ENCODE measurements at regions not wholly inside any gene's neighbourhood (a gene's known extent, or its start where the extent isn't known, plus 50 kb on each side); places are given as distances from the start of the nearest gene placed in this dataset.

DNA sequence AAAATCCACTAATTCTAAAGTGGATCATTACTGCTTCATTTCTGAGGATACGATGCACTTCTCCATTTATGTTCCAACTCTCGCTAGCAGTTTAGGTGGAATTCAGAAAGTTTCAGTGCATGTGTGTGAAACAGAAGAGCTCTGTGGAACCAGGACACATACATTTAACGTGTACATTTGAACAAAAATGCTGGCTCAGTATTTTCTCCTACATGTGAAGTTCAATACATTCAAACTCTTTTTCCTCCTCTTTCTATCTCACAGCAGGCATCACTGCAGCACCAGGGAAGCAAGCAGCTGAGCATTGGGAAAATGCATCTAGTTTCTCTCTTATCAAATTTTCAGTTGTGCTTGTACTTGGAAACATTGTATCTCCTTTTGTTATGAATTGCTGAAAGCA lies 169.4 kb upstream of the CNTN1 start:
- no peaks in the 10 kb centered on the region for H3K4me1 ChIP-seq (replicated peaks; ENCODE audit: insufficient read depth)
- no peaks in the 10 kb centered on the region for H3K9me3 ChIP-seq (ENCODE audit: insufficient read depth, low read depth)
- ChIA-PET CTCF (no interaction called here), POLR2A (ENCODE audit: unreplicated experiment) (no interaction called here)
- no peak overlapping the region for H3K4me3 ChIP-seq
- no peaks in the 10 kb centered on the region for H3K27me3 ChIP-seq (ENCODE audit: insufficient read depth, low read depth)
- H3K27ac ChIP-seq, result no peak overlapping the region
- no peaks in the 10 kb centered on the region for H3K9me2 ChIP-seq (ENCODE audit: insufficient read depth)
- no peaks in the 10 kb centered on the region for H4K20me1 ChIP-seq (ENCODE audit: insufficient read depth)
- intact Hi-C loops (cut with micrococcal nuclease; ENCODE audit: unreplicated experiment), result no loop called here
- no peaks in the 10 kb centered on the region for H3K79me2 ChIP-seq (ENCODE audit: low read depth)
- no peaks in the 10 kb centered on the region for H3F3A ChIP-seq (ENCODE audit: insufficient read depth, low read depth)
- TF ChIP-seq, protein P1, sequence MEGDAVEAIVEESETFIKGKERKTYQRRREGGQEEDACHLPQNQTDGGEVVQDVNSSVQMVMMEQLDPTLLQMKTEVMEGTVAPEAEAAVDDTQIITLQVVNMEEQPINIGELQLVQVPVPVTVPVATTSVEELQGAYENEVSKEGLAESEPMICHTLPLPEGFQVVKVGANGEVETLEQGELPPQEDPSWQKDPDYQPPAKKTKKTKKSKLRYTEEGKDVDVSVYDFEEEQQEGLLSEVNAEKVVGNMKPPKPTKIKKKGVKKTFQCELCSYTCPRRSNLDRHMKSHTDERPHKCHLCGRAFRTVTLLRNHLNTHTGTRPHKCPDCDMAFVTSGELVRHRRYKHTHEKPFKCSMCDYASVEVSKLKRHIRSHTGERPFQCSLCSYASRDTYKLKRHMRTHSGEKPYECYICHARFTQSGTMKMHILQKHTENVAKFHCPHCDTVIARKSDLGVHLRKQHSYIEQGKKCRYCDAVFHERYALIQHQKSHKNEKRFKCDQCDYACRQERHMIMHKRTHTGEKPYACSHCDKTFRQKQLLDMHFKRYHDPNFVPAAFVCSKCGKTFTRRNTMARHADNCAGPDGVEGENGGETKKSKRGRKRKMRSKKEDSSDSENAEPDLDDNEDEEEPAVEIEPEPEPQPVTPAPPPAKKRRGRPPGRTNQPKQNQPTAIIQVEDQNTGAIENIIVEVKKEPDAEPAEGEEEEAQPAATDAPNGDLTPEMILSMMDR (conservative IDR thresholded peaks at IDR 0.05), result no peak
- TF ChIP-seq EZH2 (IDR thresholded peaks at IDR 0.05; ENCODE audit: low read depth), result no peak
- no peak overlapping the region for H2AFZ ChIP-seq
- DNase-seq, result no peak
- BruUV-seq (replicated peaks), result no TSS peak
- H3K4me2 ChIP-seq, result no peak overlapping the region
- no peaks in the 10 kb centered on the region for H3K36me3 ChIP-seq (ENCODE audit: low read depth)

DNA sequence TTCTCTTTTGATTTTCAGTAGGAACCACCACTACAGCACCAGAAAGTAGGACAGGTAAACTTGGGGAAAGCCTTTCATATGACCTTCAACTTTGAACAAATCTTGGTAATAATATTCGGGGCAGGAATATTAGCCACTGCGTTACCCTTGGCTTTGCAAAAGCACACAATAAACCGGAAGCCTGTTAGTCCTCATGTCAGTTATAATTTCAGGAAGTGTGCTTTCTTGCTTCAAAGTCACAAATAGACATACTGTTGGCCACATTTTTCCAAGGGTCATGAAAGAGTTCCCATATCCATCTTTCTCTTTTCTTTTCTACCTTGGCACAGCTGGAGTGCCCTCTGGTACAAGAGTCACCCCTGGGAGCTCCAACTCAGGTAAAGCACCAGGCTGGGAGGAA lies 167.2 kb upstream of the CNTN1 start:
- H3K9me2 ChIP-seq (ENCODE audit: insufficient read depth), result no peaks in the 10 kb centered on the region

DNA sequence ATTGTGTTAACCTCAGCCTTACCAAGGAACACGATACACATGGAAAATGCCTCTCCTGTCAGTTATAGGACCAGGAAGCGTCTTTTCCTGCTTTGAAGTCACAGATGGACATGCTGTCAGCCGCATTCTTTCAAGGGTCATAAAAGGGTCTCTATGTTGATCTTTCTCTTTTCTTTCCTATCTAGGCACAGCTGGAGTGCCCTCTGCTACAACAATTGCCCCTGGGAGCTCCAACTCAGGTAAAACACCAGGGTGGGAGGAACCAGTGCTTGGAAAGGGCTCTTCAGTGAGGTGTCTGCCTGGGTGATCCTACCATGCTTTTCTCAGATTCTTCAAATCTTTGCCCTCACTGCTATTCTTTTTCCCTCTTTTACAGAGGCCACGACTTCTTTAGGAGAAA lies 157.4 kb upstream of the CNTN1 start:
- Histone ChIP-seq H3K27ac (no peak overlapping the region), H3K27me3 (ENCODE audit: insufficient read depth, low read depth) (no peaks in the 10 kb centered on the region), H4K20me1 (ENCODE audit: insufficient read depth) (no peaks in the 10 kb centered on the region), H3K36me3 (ENCODE audit: low read depth) (no peaks in the 10 kb centered on the region), H3K9me3 (ENCODE audit: insufficient read depth, low read depth) (no peaks in the 10 kb centered on the region), H3K4me3 (no peak overlapping the region), H3K4me2 (no peak overlapping the region), H2AFZ (no peak overlapping the region), H3F3A (ENCODE audit: insufficient read depth, low read depth) (no peaks in the 10 kb centered on the region), H3K9me2 (ENCODE audit: insufficient read depth) (no peaks in the 10 kb centered on the region), H3K4me1 (replicated peaks; ENCODE audit: insufficient read depth) (no peaks in the 10 kb centered on the region), H3K79me2 (ENCODE audit: low read depth) (no peaks in the 10 kb centered on the region)
- no peak for DNase-seq
- ChIA-PET CTCF (no interaction called here), POLR2A (ENCODE audit: unreplicated experiment) (no interaction called here)
- no TSS peak for BruUV-seq (replicated peaks)
- TF ChIP-seq, protein P1 (conservative IDR thresholded peaks at IDR 0.05), result no peak
- TF ChIP-seq EZH2 (IDR thresholded peaks at IDR 0.05; ENCODE audit: low read depth), result no peak
- intact Hi-C loops (cut with micrococcal nuclease; ENCODE audit: unreplicated experiment), result no loop called here

More for the DNA sequence above, 167.2 kb upstream of the CNTN1 start:
- H3K4me3 ChIP-seq, result no peak overlapping the region
- DNase-seq, result no peak
- no peaks in the 10 kb centered on the region for H3F3A ChIP-seq (ENCODE audit: insufficient read depth, low read depth)
- H3K4me2 ChIP-seq, result no peak overlapping the region
- H3K79me2 ChIP-seq (ENCODE audit: low read depth), result no peaks in the 10 kb centered on the region
- intact Hi-C loops (cut with micrococcal nuclease; ENCODE audit: unreplicated experiment), result no loop called here
- TF ChIP-seq, protein P1 (conservative IDR thresholded peaks at IDR 0.05), result no peak
- TF ChIP-seq EZH2 (IDR thresholded peaks at IDR 0.05; ENCODE audit: low read depth), result no peak
- H3K27me3 ChIP-seq (ENCODE audit: insufficient read depth, low read depth), result no peaks in the 10 kb centered on the region
- POLR2A ChIA-PET (ENCODE audit: unreplicated experiment), result no interaction called here
- H3K9me3 ChIP-seq (ENCODE audit: insufficient read depth, low read depth), result no peaks in the 10 kb centered on the region
- H3K36me3 ChIP-seq (ENCODE audit: low read depth), result no peaks in the 10 kb centered on the region
- H3K4me1 ChIP-seq (replicated peaks; ENCODE audit: insufficient read depth), result no peaks in the 10 kb centered on the region
- BruUV-seq (replicated peaks), result no TSS peak
- H2AFZ ChIP-seq, result no peak overlapping the region
- no peak overlapping the region for H3K27ac ChIP-seq
- no peaks in the 10 kb centered on the region for H4K20me1 ChIP-seq (ENCODE audit: insufficient read depth)
- CTCF ChIA-PET, result no interaction called here
